H9 (cell line): ENCODE measurements at regions not wholly inside any gene's neighbourhood (a gene's known extent, or its start where the extent isn't known, plus 50 kb on each side); places are given as distances from the start of the nearest gene placed in this dataset.

Experiments
- DNase-seq: peaks from one replicate; pipeline ENCODE4 v3.0.0-alpha.2; 2017
- H2AFZ ChIP-seq: one replicate; pipeline ENCODE4 v1.6.1; 2013; ENCODE audit warnings: mild to moderate bottlenecking, low read length, control low read depth, moderate library complexity
- H2AK5ac ChIP-seq: 2 replicates; pipeline ENCODE4 v1.6.1; 2013; ENCODE audit warnings: low read length, control low read depth, mixed read lengths; ENCODE audit not compliant: insufficient read length
- H2BK120ac ChIP-seq: one replicate; pipeline ENCODE4 v1.6.1; 2013; ENCODE audit warnings: low read depth, mild to moderate bottlenecking, low read length, control low read depth, inconsistent platforms; ENCODE audit not compliant: poor library complexity, severe bottlenecking
- H2BK12ac ChIP-seq: 2 replicates; pipeline ENCODE4 v1.6.1; 2013; ENCODE audit warnings: low read length, control low read depth, mixed read lengths, low read depth; ENCODE audit not compliant: insufficient read length
- H2BK15ac ChIP-seq: 2 replicates; pipeline ENCODE4 v1.6.1; 2013; ENCODE audit warnings: low read depth, low read length, control low read depth
- H2BK20ac ChIP-seq: one replicate; pipeline ENCODE4 v1.6.1; 2013; ENCODE audit warnings: low read depth, mild to moderate bottlenecking, low read length, control low read depth, inconsistent platforms; ENCODE audit not compliant: poor library complexity, severe bottlenecking
- H2BK5ac ChIP-seq: 2 replicates; pipeline ENCODE4 v1.6.1; 2013; ENCODE audit warnings: low read length, control low read depth, mixed read lengths; ENCODE audit not compliant: insufficient read length
- H3K14ac ChIP-seq: 2 replicates; pipeline ENCODE4 v1.6.1; 2013; ENCODE audit warnings: low read length, control low read depth; ENCODE audit not compliant: insufficient read depth
- H3K18ac ChIP-seq: 2 replicates; pipeline ENCODE4 v1.6.1; 2013; ENCODE audit warnings: low read depth, mild to moderate bottlenecking, mixed read lengths, low read length, control low read depth; ENCODE audit not compliant: insufficient read length
- H3K23ac ChIP-seq: 2 replicates; pipeline ENCODE4 v1.6.1; 2013; ENCODE audit warnings: low read length, control low read depth, mixed read lengths, low read depth; ENCODE audit not compliant: insufficient read length
- H3K23me2 ChIP-seq: 2 replicates; pipeline ENCODE4 v1.6.1; 2013; ENCODE audit warnings: low read depth, mild to moderate bottlenecking, mixed read lengths, low read length, control low read depth; ENCODE audit not compliant: insufficient read length, poor library complexity, severe bottlenecking
- H3K27ac ChIP-seq: 2 replicates; pipeline ENCODE4 v1.5.1; 2013; ENCODE audit warnings: low read length, control low read depth, mixed read lengths, low read depth; ENCODE audit not compliant: insufficient read length
- H3K27me3 ChIP-seq: 2 replicates; pipeline ENCODE4 v1.6.1; 2013; ENCODE audit warnings: low read length, control low read depth, inconsistent platforms; ENCODE audit not compliant: insufficient read depth
- H3K4ac ChIP-seq: 2 replicates; pipeline ENCODE4 v1.6.1; 2013; ENCODE audit warnings: low read depth, mild to moderate bottlenecking, control low read depth, inconsistent platforms, low read length, moderate library complexity
- H3K4me1 ChIP-seq: 2 replicates; pipeline ENCODE4 v1.6.1; 2013; ENCODE audit warnings: low read length, control low read depth, inconsistent platforms; ENCODE audit not compliant: insufficient read depth
- H3K4me2 ChIP-seq: 2 replicates; pipeline ENCODE4 v1.6.1; 2013; ENCODE audit warnings: low read length, control low read depth, mixed read lengths; ENCODE audit not compliant: insufficient read length, insufficient read depth
- H3K56ac ChIP-seq: 2 replicates; pipeline ENCODE4 v1.6.1; 2013; ENCODE audit warnings: low read depth, mild to moderate bottlenecking, mixed read lengths, low read length, control low read depth; ENCODE audit not compliant: insufficient read length
- H3K79me1 ChIP-seq: 2 replicates; pipeline ENCODE4 v1.6.1; 2013; ENCODE audit warnings: low read depth, mild to moderate bottlenecking, moderate library complexity, low read length, control low read depth, inconsistent platforms; ENCODE audit not compliant: insufficient read depth, poor library complexity, severe bottlenecking
- H3K79me2 ChIP-seq: 2 replicates; pipeline ENCODE4 v1.6.1; 2013; ENCODE audit warnings: low read length, control low read depth, inconsistent platforms; ENCODE audit not compliant: insufficient read depth
- H3K9ac ChIP-seq: 2 replicates; pipeline ENCODE4 v1.6.1; 2013; ENCODE audit warnings: low read length, control low read depth, mixed read lengths; ENCODE audit not compliant: insufficient read length; ENCODE audit errors: extremely low read depth
- H3K9me3 ChIP-seq: one replicate; pipeline ENCODE4 v1.6.1; 2013; ENCODE audit warnings: low read depth, low read length, inconsistent platforms; ENCODE audit not compliant: control insufficient read depth
- H3T11ph ChIP-seq: one replicate; pipeline ENCODE4 v1.6.1; 2013; ENCODE audit warnings: mild to moderate bottlenecking, low read length, control low read depth, inconsistent platforms
- H4K20me1 ChIP-seq: one replicate; pipeline ENCODE4 v1.6.1; 2013; ENCODE audit not compliant: control insufficient read depth, insufficient read length, insufficient read depth
- H4K5ac ChIP-seq: 2 replicates; pipeline ENCODE4 v1.6.1; 2013; ENCODE audit warnings: low read depth, mild to moderate bottlenecking, mixed read lengths, low read length, control low read depth; ENCODE audit not compliant: insufficient read length
- H4K8ac ChIP-seq: replicated peaks from 2 replicates; pipeline ENCODE4 v1.6.1; 2013; ENCODE audit warnings: low read length, control low read depth, mixed read lengths, low read depth; ENCODE audit not compliant: insufficient read length
- H4K91ac ChIP-seq: 2 replicates; pipeline ENCODE4 v1.6.1; 2013; ENCODE audit warnings: low read depth, mild to moderate bottlenecking, moderate library complexity, mixed read lengths, low read length, control low read depth; ENCODE audit not compliant: insufficient read length
- H3K27ac Mint-ChIP-seq, 3 experiments: 2 replicates in 2 of 3; 3 replicates in 1 of 3; pipeline ENCODE4 v1.8.0; 2020 to 2021; ENCODE audit warnings: mixed read lengths in 3 of 3, mild to moderate bottlenecking in 1 of 3, moderate library complexity in 1 of 3
- H3K27me3 Mint-ChIP-seq: 2 replicates; pipeline ENCODE4 v1.8.0; 2021; ENCODE audit warnings: low read depth, mild to moderate bottlenecking, moderate library complexity, mixed read lengths
- H3K36me3 Mint-ChIP-seq, 3 experiments: 2 replicates in 2 of 3; 3 replicates in 1 of 3; pipeline ENCODE4 v1.8.0; 2020 to 2021; ENCODE audit warnings: low read depth in 3 of 3, mixed read lengths in 3 of 3; ENCODE audit not compliant: insufficient read depth in 1 of 3
- H3K4me1 Mint-ChIP-seq, 2 experiments: 2 replicates each; pipeline ENCODE4 v1.8.0; 2020; ENCODE audit warnings: mixed read lengths in 2 of 2
- H3K4me3 Mint-ChIP-seq, 2 experiments: 2 replicates in 1 of 2; 3 replicates in 1 of 2; pipeline ENCODE4 v1.8.0; 2020 to 2021; ENCODE audit warnings: mild to moderate bottlenecking in 2 of 2, mixed read lengths in 2 of 2, moderate library complexity in 1 of 2
- H3K9me3 Mint-ChIP-seq, 2 experiments: 2 replicates in 1 of 2; 3 replicates in 1 of 2; pipeline ENCODE4 v1.8.0; 2020; ENCODE audit warnings: mild to moderate bottlenecking in 2 of 2, mixed read lengths in 2 of 2, moderate library complexity in 1 of 2
- CTCF ChIP-seq: fragments of 200-600 bp; sonication (generic); conservative IDR thresholded peaks from 3 replicates; pipeline ENCODE4 v1.8.0; 2021; ENCODE audit warnings: antibody characterized with exemption, mild to moderate bottlenecking
- WGBS: extraction: QIAGEN DNeasy Blood & Tissue Kit; methylation state at CpG from one replicate; pipeline ENCODE4 v1.1.7; 2013; ENCODE audit warnings: missing lambda C conversion rate, low lambda C conversion rate, mixed read lengths; ENCODE audit not compliant: insufficient read length; ENCODE audit errors: extremely low coverage; 5-methylcytosine and 5-hydroxymethylcytosine counted together

GRCh38 chr10:3435671-3436070 lies 263.1 kb upstream of the PITRM1 start:
- H3K27ac ChIP-seq: no peak overlapping the region
- Mint-ChIP-seq H3K36me3 (peaks cover 2 to 11% (median 8%) of the 10 kb centered on the region in 3 experiments; a peak in 6 of 7 replicates), H3K4me1 (peaks cover 0 to 4% of the 10 kb centered on the region in 2 experiments; a peak in 3 of 4 replicates), H3K9me3 (peaks cover 10 to 17% of the 10 kb centered on the region in 2 experiments), H3K4me3 (no peak overlapping the region), H3K27me3 (no peaks in the 10 kb centered on the region), H3K27ac (no peak overlapping the region)
- no peak overlapping the region for H2BK12ac ChIP-seq
- H3K4me2 ChIP-seq: no peak overlapping the region
- H2BK15ac ChIP-seq: no peak overlapping the region
- no peak overlapping the region for H3K56ac ChIP-seq
- H3K79me2 ChIP-seq: no peaks in the 10 kb centered on the region
- H3K18ac ChIP-seq: no peak overlapping the region
- H3T11ph ChIP-seq: no peak overlapping the region
- no peak overlapping the region for H2BK120ac ChIP-seq
- no peaks in the 10 kb centered on the region for H3K79me1 ChIP-seq
- no peaks in the 10 kb centered on the region for H4K20me1 ChIP-seq
- H3K23ac ChIP-seq: no peak overlapping the region
- H2AFZ ChIP-seq: no peak overlapping the region
- no peak overlapping the region for H4K91ac ChIP-seq
- DNase-seq: no peak
- H2AK5ac ChIP-seq: no peak overlapping the region
- H2BK5ac ChIP-seq: no peak overlapping the region
- H3K23me2 ChIP-seq: no peaks in the 10 kb centered on the region
- H3K9ac ChIP-seq: no peak overlapping the region
- no peak overlapping the region for H4K5ac ChIP-seq
- no peak for TF ChIP-seq CTCF
- no peak overlapping the region for H3K14ac ChIP-seq
- no CpG with 5 or more reads among the region's 4 CpGs for WGBS
- no peaks in the 10 kb centered on the region for H3K4me1 ChIP-seq
- H3K9me3 ChIP-seq: no peaks in the 10 kb centered on the region
- H3K27me3 ChIP-seq: no peaks in the 10 kb centered on the region
- H2BK20ac ChIP-seq: no peak overlapping the region
- H4K8ac ChIP-seq: no peak overlapping the region
- no peak overlapping the region for H3K4ac ChIP-seq
